IPS-18c (cell line): ENCODE measurements at regions not wholly inside any gene's neighbourhood (a gene's known extent, or its start where the extent isn't known, plus 50 kb on each side); places are given as distances from the start of the nearest gene placed in this dataset.
"Not testable (repeated sequence)": the region's sequence is repeated elsewhere in the genome, so short reads cannot be mapped to it uniquely, and the experiment has no call there.

ENCODE experiments used
- H3K4me3 ChIP-seq: 2 replicates; pipeline ENCODE4 v1.7.0; 2013; ENCODE audit warnings: low read depth, mild to moderate bottlenecking, low read length, moderate library complexity; ENCODE audit not compliant: insufficient read depth
- H3K9me3 ChIP-seq: one replicate; pipeline ENCODE4 v1.6.1; 2013; ENCODE audit warnings: mild to moderate bottlenecking, low read length, moderate library complexity; ENCODE audit not compliant: control insufficient read depth, insufficient read depth

GRCh38 chr2:65615602-65616001, 183.2 kb upstream of the SPRED2 start:
- Histone ChIP-seq H3K9me3 (no peaks in the 10 kb centered on the region), H3K4me3 (no peak overlapping the region)

GRCh38 chr2:65613968-65614555, 181.7 kb upstream of the SPRED2 start:
- H3K4me3 ChIP-seq = no peak overlapping the region

GRCh38 chr2:65611488-65611887, 179.1 kb upstream of the SPRED2 start:
- Histone ChIP-seq H3K4me3 (no peak overlapping the region), H3K9me3 (peaks cover 4% of the 10 kb centered on the region)

More at GRCh38 chr2:65613968-65614555, 181.7 kb upstream of the SPRED2 start:
- H3K9me3 ChIP-seq = no peaks in the 10 kb centered on the region

GRCh38 chr2:65608916-65609315, 176.5 kb upstream of the SPRED2 start:
- Histone ChIP-seq H3K9me3 (peaks cover 4% of the 10 kb centered on the region), H3K4me3 (no peak overlapping the region)

GRCh38 chr2:65608466-65608865, 176.1 kb upstream of the SPRED2 start:
- Histone ChIP-seq H3K4me3 (no peak overlapping the region), H3K9me3 (peaks cover 4% of the 10 kb centered on the region)

- H3K9me3 ChIP-seq = peaks cover 4% of the 10 kb centered on the region
- no peak overlapping the region for H3K4me3 ChIP-seq
Observed at GRCh38 chr2:65607662-65608305, 175.4 kb upstream of the SPRED2 start.

GRCh38 chr2:65605743-65606058, 173.3 kb upstream of the SPRED2 start:
- H3K9me3 ChIP-seq = peaks cover 4% of the 10 kb centered on the region
- no peak overlapping the region for H3K4me3 ChIP-seq

- no peak overlapping the region for H3K4me3 ChIP-seq
Observed at GRCh38 chr2:65605058-65605742, 172.8 kb upstream of the SPRED2 start.

GRCh38 chr2:65604246-65604645, 171.8 kb upstream of the SPRED2 start:
- Histone ChIP-seq H3K4me3 (no peak overlapping the region; the same call in 1 of the 2 replicates), H3K9me3 (peaks cover 4% of the 10 kb centered on the region)

More at GRCh38 chr2:65605058-65605742, 172.8 kb upstream of the SPRED2 start:
- peaks cover 4% of the 10 kb centered on the region for H3K9me3 ChIP-seq

- no peak overlapping the region for H3K4me3 ChIP-seq
- H3K9me3 ChIP-seq = no peaks in the 10 kb centered on the region
Observed at GRCh38 chr2:65602603-65603235, 170.3 kb upstream of the SPRED2 start.

- H3K4me3 ChIP-seq = not testable (repeated sequence)
Observed at GRCh38 chr2:65600871-65601270, 168.5 kb upstream of the SPRED2 start.

GRCh38 chr2:65600351-65600750, 168.0 kb upstream of the SPRED2 start:
- not testable (repeated sequence) for H3K9me3 ChIP-seq, H3K4me3 ChIP-seq

More at GRCh38 chr2:65600871-65601270, 168.5 kb upstream of the SPRED2 start:
- H3K9me3 ChIP-seq = not testable (repeated sequence)

GRCh38 chr2:65599693-65600092, 167.3 kb upstream of the SPRED2 start:
- Histone ChIP-seq H3K9me3 (no peaks in the 10 kb centered on the region), H3K4me3 (no peak overlapping the region)

- Histone ChIP-seq H3K4me3 (no peak overlapping the region), H3K9me3 (no peaks in the 10 kb centered on the region)
Observed at GRCh38 chr2:65598996-65599395, 166.6 kb upstream of the SPRED2 start.

GRCh38 chr2:65598264-65598663, 165.9 kb upstream of the SPRED2 start:
- H3K9me3 ChIP-seq = no peaks in the 10 kb centered on the region
- no peak overlapping the region for H3K4me3 ChIP-seq

- no peaks in the 10 kb centered on the region for H3K9me3 ChIP-seq
- H3K4me3 ChIP-seq = no peak overlapping the region
Observed at GRCh38 chr2:65595630-65596029, 163.2 kb upstream of the SPRED2 start.

- H3K9me3 ChIP-seq = no peaks in the 10 kb centered on the region
- H3K4me3 ChIP-seq = no peak overlapping the region
Observed at GRCh38 chr2:65594150-65594549, 161.8 kb upstream of the SPRED2 start.

GRCh38 chr2:65589667-65590066, 157.3 kb upstream of the SPRED2 start:
- H3K4me3 ChIP-seq = no peak overlapping the region
- H3K9me3 ChIP-seq = peaks cover 2% of the 10 kb centered on the region
